T-helper 2 cell treated with Interferon-gamma antibody and Interleukin-4, amounts not matched to agents 5 μg/mL and 100 μg/mL, for 36 hours (primary cell): ENCODE measurements at regions not wholly inside any gene's neighbourhood (a gene's known extent, or its start where the extent isn't known, plus 50 kb on each side); places are given as distances from the start of the nearest gene placed in this dataset.
"Not testable (repeated sequence)": the region's sequence is repeated elsewhere in the genome, so short reads cannot be mapped to it uniquely, and the experiment has no call there.

Source experiments
- DNase-seq: peaks from one replicate; pipeline ENCODE4 v3.0.0; 2021; ENCODE audit warnings: low spot score
- H3K27ac Mint-ChIP-seq: one replicate; pipeline ENCODE4 v1.8.0; 2021; ENCODE audit warnings: mild to moderate bottlenecking, mixed read lengths
- H3K27me3 Mint-ChIP-seq: one replicate; pipeline ENCODE4 v1.8.0; 2021; ENCODE audit warnings: low read depth, mixed read lengths
- H3K36me3 Mint-ChIP-seq: one replicate; pipeline ENCODE4 v1.8.0; 2021; ENCODE audit warnings: low read depth, mixed read lengths
- H3K4me1 Mint-ChIP-seq: one replicate; pipeline ENCODE4 v1.8.0; 2021; ENCODE audit warnings: low read depth, mixed read lengths
- H3K4me3 Mint-ChIP-seq: one replicate; pipeline ENCODE4 v1.8.0; 2022; ENCODE audit warnings: mild to moderate bottlenecking, moderate library complexity, mixed read lengths
- H3K9me3 Mint-ChIP-seq: one replicate; pipeline ENCODE4 v1.8.0; 2021; ENCODE audit warnings: mixed read lengths

- not testable (repeated sequence) for H3K4me3 Mint-ChIP-seq, H3K4me1 Mint-ChIP-seq, H3K36me3 Mint-ChIP-seq, DNase-seq, H3K27me3 Mint-ChIP-seq, H3K9me3 Mint-ChIP-seq, H3K27ac Mint-ChIP-seq
Observed at GRCh38 chr9:42414865-42415264, 231.4 kb downstream of the SPATA31A6 start.

- not testable (repeated sequence) for H3K27ac Mint-ChIP-seq, H3K4me3 Mint-ChIP-seq, H3K36me3 Mint-ChIP-seq, H3K27me3 Mint-ChIP-seq, H3K4me1 Mint-ChIP-seq, DNase-seq, H3K9me3 Mint-ChIP-seq
Observed at GRCh38 chr9:42419652-42420051, 236.2 kb downstream of the SPATA31A6 start.

GRCh38 chr9:42420324-42420723 lies 236.9 kb downstream of the SPATA31A6 start:
- not testable (repeated sequence) for H3K4me1 Mint-ChIP-seq, H3K36me3 Mint-ChIP-seq, H3K4me3 Mint-ChIP-seq, DNase-seq, H3K9me3 Mint-ChIP-seq, H3K27ac Mint-ChIP-seq, H3K27me3 Mint-ChIP-seq

GRCh38 chr9:42421630-42422029 lies 238.2 kb downstream of the SPATA31A6 start:
- not testable (repeated sequence) for H3K4me1 Mint-ChIP-seq, H3K27me3 Mint-ChIP-seq, H3K4me3 Mint-ChIP-seq, H3K27ac Mint-ChIP-seq, DNase-seq, H3K9me3 Mint-ChIP-seq, H3K36me3 Mint-ChIP-seq

GRCh38 chr9:42430674-42431615 lies 247.5 kb downstream of the SPATA31A6 start:
- H3K36me3 Mint-ChIP-seq, H3K9me3 Mint-ChIP-seq, H3K27me3 Mint-ChIP-seq, H3K4me1 Mint-ChIP-seq, H3K27ac Mint-ChIP-seq, H3K4me3 Mint-ChIP-seq, DNase-seq: not testable (repeated sequence)

- not testable (repeated sequence) for H3K4me3 Mint-ChIP-seq, H3K4me1 Mint-ChIP-seq, H3K27ac Mint-ChIP-seq, H3K27me3 Mint-ChIP-seq, DNase-seq, H3K9me3 Mint-ChIP-seq, H3K36me3 Mint-ChIP-seq
Observed at GRCh38 chr9:42431616-42432010, 248.2 kb downstream of the SPATA31A6 start.

GRCh38 chr9:42434844-42435714 lies 251.6 kb downstream of the SPATA31A6 start:
- H3K27ac Mint-ChIP-seq, H3K9me3 Mint-ChIP-seq, H3K27me3 Mint-ChIP-seq, H3K4me3 Mint-ChIP-seq, H3K36me3 Mint-ChIP-seq, H3K4me1 Mint-ChIP-seq, DNase-seq: not testable (repeated sequence)

GRCh38 chr9:42435715-42436342 lies 252.4 kb downstream of the SPATA31A6 start:
- H3K9me3 Mint-ChIP-seq, H3K4me3 Mint-ChIP-seq, DNase-seq, H3K27me3 Mint-ChIP-seq, H3K27ac Mint-ChIP-seq, H3K4me1 Mint-ChIP-seq, H3K36me3 Mint-ChIP-seq: not testable (repeated sequence)

GRCh38 chr9:42437057-42437759 lies 253.7 kb downstream of the SPATA31A6 start:
- H3K27me3 Mint-ChIP-seq, DNase-seq, H3K9me3 Mint-ChIP-seq, H3K36me3 Mint-ChIP-seq, H3K4me3 Mint-ChIP-seq, H3K4me1 Mint-ChIP-seq, H3K27ac Mint-ChIP-seq: not testable (repeated sequence)

- H3K36me3 Mint-ChIP-seq, DNase-seq, H3K4me3 Mint-ChIP-seq, H3K27ac Mint-ChIP-seq, H3K9me3 Mint-ChIP-seq, H3K4me1 Mint-ChIP-seq, H3K27me3 Mint-ChIP-seq: not testable (repeated sequence)
Observed at GRCh38 chr9:42442680-42443079, 259.2 kb downstream of the SPATA31A6 start.

GRCh38 chr9:42443414-42443813 lies 260.0 kb downstream of the SPATA31A6 start:
- not testable (repeated sequence) for H3K27ac Mint-ChIP-seq, H3K27me3 Mint-ChIP-seq, H3K4me1 Mint-ChIP-seq, H3K4me3 Mint-ChIP-seq, H3K36me3 Mint-ChIP-seq, H3K9me3 Mint-ChIP-seq, DNase-seq

GRCh38 chr9:42461436-42461835 lies 278.0 kb downstream of the SPATA31A6 start:
- H3K36me3 Mint-ChIP-seq, H3K9me3 Mint-ChIP-seq, H3K27me3 Mint-ChIP-seq, H3K4me3 Mint-ChIP-seq, DNase-seq, H3K4me1 Mint-ChIP-seq, H3K27ac Mint-ChIP-seq: not testable (repeated sequence)

GRCh38 chr9:42461863-42462262 lies 278.4 kb downstream of the SPATA31A6 start:
- H3K4me3 Mint-ChIP-seq, H3K27me3 Mint-ChIP-seq, H3K9me3 Mint-ChIP-seq, H3K27ac Mint-ChIP-seq, DNase-seq, H3K36me3 Mint-ChIP-seq, H3K4me1 Mint-ChIP-seq: not testable (repeated sequence)
